Epithelial cell of proximal tubule (primary cell): ENCODE measurements at regions not wholly inside any gene's neighbourhood (a gene's known extent, or its start where the extent isn't known, plus 50 kb on each side); places are given as distances from the start of the nearest gene placed in this dataset.
"Not testable (repeated sequence)": the region's sequence is repeated elsewhere in the genome, so short reads cannot be mapped to it uniquely, and the experiment has no call there.

Source experiments
- DNase-seq: peaks from one replicate; pipeline ENCODE4 v3.0.0-alpha.2; 2011; ENCODE audit warnings: low read depth
- H3K4me3 ChIP-seq: 2 replicates; pipeline ENCODE4 v1.5.1; 2011; ENCODE audit warnings: low read depth, mild to moderate bottlenecking, low read length
- TF ChIP-seq, protein P1 (sequence below): conservative IDR thresholded peaks from 2 replicates; pipeline ENCODE4 v1.5.1; 2012; ENCODE audit warnings: low read depth, mild to moderate bottlenecking, low read length

DNA sequence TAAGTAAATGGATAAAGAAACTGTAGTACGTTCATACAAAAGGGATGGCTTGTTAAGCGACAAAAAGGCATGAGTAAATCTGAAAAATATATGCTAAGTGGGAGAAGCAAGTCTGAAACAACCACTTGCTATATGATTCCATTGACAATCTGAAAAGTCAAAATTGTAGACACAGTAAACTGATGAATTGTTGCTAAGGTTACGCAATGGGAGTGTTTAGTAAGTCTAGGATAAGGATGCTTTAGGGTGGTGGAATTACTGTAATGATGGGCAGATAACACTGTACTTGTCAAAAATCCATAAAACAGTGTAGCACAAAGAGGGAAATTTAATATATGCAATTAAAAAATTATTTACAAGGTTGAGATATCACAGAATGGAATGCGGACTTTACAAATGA lies 984.9 kb downstream of the FSCB start:
- H3K4me3 ChIP-seq: no peak overlapping the region
- DNase-seq: no peak
- TF ChIP-seq, protein P1, sequence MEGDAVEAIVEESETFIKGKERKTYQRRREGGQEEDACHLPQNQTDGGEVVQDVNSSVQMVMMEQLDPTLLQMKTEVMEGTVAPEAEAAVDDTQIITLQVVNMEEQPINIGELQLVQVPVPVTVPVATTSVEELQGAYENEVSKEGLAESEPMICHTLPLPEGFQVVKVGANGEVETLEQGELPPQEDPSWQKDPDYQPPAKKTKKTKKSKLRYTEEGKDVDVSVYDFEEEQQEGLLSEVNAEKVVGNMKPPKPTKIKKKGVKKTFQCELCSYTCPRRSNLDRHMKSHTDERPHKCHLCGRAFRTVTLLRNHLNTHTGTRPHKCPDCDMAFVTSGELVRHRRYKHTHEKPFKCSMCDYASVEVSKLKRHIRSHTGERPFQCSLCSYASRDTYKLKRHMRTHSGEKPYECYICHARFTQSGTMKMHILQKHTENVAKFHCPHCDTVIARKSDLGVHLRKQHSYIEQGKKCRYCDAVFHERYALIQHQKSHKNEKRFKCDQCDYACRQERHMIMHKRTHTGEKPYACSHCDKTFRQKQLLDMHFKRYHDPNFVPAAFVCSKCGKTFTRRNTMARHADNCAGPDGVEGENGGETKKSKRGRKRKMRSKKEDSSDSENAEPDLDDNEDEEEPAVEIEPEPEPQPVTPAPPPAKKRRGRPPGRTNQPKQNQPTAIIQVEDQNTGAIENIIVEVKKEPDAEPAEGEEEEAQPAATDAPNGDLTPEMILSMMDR: no peak

DNA sequence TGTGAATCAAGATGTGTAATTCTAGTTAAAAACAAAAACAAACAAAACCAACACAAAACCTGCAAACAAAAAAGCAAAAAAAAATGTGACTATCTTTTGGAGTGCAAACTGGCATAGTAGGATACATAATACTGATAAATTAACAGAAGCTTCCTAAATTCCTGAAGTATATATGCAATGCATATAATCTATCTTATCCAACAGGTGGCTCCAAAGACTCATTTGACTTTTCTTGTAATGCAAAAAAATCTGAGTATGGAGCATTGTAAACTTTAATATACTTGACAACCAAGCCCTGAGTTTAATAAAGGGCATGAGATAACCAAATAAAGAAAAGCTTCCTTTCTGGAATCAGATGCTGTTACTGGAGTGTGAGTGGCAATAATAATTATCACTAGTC lies 1003.6 kb downstream of the FSCB start:
- H3K4me3 ChIP-seq: no peak overlapping the region
- DNase-seq: no peak

DNA sequence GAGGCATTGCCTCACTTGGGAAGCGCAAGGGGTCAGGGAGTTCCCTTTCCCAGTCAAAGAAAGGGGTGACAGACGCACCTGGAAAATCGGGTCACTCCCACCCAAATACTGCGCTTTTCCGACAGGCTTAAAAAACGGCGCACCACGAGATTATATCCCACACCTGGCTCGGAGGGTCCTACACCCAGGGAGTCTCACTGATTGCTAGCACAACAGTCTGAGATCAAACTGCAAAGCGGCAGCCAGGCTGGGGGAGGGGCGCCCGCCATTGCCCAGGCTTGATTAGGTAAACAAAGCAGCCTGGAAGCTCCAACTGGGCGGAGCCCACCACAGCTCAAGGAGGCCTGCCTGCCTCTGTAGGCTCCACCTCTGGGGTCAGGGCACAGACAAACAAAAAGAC lies 1014.7 kb downstream of the FSCB start:
- not testable (repeated sequence) for DNase-seq

More for the DNA sequence above, 1003.6 kb downstream of the FSCB start:
- TF ChIP-seq, protein P1: no peak

DNA sequence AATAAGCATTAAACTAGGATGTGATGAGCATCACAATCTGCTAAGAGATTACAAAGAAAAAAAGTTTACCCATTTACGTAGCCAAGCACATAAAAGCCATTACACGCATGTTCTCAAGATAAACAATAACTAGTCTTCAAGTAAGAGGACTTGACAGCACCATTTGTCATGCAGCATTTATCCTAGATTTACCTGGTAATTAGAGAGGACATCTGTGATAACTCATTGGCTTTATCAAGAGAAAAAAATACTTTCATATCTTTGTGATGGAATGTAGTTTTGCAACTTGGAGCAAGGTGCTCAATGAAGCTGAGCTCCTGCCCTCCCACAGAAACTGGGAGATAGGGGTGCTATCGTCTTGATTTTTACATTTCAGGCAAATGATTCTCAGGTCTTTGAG lies 1023.7 kb downstream of the FSCB start:
- TF ChIP-seq, protein P1: no peak
- H3K4me3 ChIP-seq: no peak overlapping the region
- DNase-seq: no peak

More for the DNA sequence above, 1014.7 kb downstream of the FSCB start:
- not testable (repeated sequence) for H3K4me3 ChIP-seq

DNA sequence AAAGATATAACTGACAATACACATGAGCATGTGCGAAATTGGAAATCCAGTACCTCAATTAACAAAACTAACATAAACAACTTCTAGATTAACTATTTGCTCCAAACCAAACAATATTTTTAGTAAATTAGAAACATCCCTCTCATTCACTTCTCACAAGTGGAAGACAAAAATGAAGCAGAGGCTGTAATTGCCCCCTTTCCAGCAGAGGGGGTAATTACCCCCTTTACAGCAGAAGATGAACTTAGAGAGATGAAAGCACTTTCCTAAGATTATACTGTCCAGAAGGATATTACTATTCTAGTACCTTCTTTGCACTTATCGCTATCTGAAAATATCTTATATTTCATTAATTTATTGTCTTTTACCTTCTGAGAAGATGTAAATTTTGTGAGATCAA lies 1025.2 kb downstream of the FSCB start:
- H3K4me3 ChIP-seq: no peak overlapping the region
- DNase-seq: no peak
- TF ChIP-seq, protein P1: no peak

DNA sequence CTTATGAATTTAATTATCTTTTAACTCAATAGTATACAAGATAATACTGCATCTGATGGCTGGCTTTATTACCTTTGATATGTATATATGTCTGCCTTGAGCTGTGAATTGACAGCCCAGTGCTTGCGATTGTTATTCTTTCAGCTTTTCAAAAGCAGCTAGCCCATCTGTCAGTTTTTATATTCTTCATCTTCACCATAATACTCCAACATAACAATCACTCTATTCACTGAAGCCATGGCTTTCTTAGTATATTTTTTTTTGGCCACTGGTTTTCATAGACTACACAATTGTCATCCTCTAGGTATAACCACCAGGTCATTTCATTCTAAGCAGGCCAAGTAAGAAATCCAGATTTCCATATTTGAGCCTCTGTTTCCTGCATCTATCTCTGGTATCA lies 1026.1 kb downstream of the FSCB start:
- no peak overlapping the region for H3K4me3 ChIP-seq
- no peak for DNase-seq

DNA sequence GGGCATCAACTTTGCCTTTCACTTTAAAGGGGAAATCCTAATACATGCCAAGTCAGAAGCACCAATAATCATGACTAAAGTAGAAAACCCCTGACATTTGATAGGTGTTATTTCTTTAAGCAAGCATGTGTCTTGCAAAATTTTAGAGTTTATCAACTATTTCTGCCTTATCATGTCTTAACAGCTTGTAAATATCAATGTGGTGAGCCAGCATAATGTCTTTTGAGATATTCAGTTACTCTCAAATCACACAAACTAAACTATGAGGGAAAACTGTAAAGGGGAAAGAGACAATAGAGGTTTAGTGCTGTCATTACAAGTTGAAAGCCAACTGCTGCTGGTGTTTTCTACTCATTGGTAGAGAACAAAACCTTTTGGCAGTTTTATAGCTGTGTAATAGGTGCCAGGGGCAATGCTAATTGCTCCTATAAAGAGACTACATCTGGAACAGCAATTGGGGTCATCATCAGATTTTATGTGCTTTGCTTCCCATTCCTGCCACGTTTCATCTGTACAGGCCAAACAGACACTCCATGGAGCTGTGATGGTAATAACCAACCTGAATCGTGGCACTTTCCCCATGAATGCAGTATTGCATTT lies 1027.4 kb downstream of the FSCB start:
- DNase-seq: no peak
- H3K4me3 ChIP-seq: no peak overlapping the region
- TF ChIP-seq, protein P1: no peak

More for the DNA sequence above, 1026.1 kb downstream of the FSCB start:
- TF ChIP-seq, protein P1: no peak

DNA sequence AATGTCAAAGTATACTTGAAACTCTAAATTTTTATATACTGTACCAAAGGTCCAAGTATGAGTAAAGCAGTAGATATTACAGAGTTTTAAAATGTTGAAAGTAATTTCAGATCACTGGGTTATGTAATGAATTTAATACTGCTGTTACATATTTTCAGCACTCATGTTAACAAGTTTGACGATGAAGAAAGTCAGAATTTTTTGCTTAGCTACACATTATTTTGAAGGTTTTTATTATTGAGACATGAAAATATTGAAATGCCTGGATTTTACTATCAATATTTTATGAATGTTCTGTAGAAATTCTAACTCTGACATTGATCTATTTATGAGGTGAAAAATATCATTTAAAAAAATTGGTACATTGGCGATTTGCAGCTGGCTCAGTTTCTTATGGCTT lies 1030.3 kb downstream of the FSCB start:
- no peak overlapping the region for H3K4me3 ChIP-seq
- DNase-seq: no peak
- TF ChIP-seq, protein P1: no peak
